Embryonic facial prominence (tissue), 1 donor: ENCODE measurements at regions not wholly inside any gene's neighbourhood (a gene's known extent, or its start where the extent isn't known, plus 50 kb on each side); places are given as distances from the start of the nearest gene placed in this dataset.
"Not testable (repeated sequence)": the region's sequence is repeated elsewhere in the genome, so short reads cannot be mapped to it uniquely, and the experiment has no call there.

ENCODE experiments used
- DNase-seq: peaks from one replicate; pipeline ENCODE4 v3.0.0-alpha.2; 2016; ENCODE audit errors: extremely low spot score

- no peak for DNase-seq
These were observed 549.9 kb upstream of the ACVR2A start for GRCh38 chr2:147294825-147295392.

- DNase-seq = no peak
These were observed 550.6 kb upstream of the ACVR2A start for GRCh38 chr2:147293991-147294824.

- DNase-seq = no peak
These were observed 556.7 kb upstream of the ACVR2A start for GRCh38 chr2:147288131-147288530.

- no peak for DNase-seq
These were observed 568.9 kb upstream of the ACVR2A start for GRCh38 chr2:147275943-147276342.

GRCh38 chr2:147273628-147274027 is 571.2 kb upstream of the ACVR2A start:
- DNase-seq = no peak

- no peak for DNase-seq
These were observed 571.7 kb upstream of the ACVR2A start for GRCh38 chr2:147273106-147273505.

GRCh38 chr2:147269581-147269980 is 575.2 kb upstream of the ACVR2A start:
- not testable (repeated sequence) for DNase-seq

GRCh38 chr2:147260241-147260640 is 584.6 kb upstream of the ACVR2A start:
- no peak for DNase-seq

GRCh38 chr2:147255812-147256211 is 589.0 kb upstream of the ACVR2A start:
- no peak for DNase-seq

- no peak for DNase-seq
These were observed 594.0 kb upstream of the ACVR2A start for GRCh38 chr2:147250652-147251356.

GRCh38 chr2:147247749-147248148 is 597.1 kb upstream of the ACVR2A start:
- DNase-seq = no peak

- no peak for DNase-seq
These were observed 602.4 kb upstream of the ACVR2A start for GRCh38 chr2:147242445-147242844.

- DNase-seq = no peak
These were observed 608.2 kb upstream of the ACVR2A start for GRCh38 chr2:147236601-147237000.

GRCh38 chr2:147232225-147232669 is 612.6 kb upstream of the ACVR2A start:
- DNase-seq = no peak

GRCh38 chr2:147231607-147232006 is 613.2 kb upstream of the ACVR2A start:
- no peak for DNase-seq

- DNase-seq = no peak
These were observed 613.7 kb upstream of the ACVR2A start for GRCh38 chr2:147231081-147231480.

- DNase-seq = no peak
These were observed 617.5 kb upstream of the ACVR2A start for GRCh38 chr2:147227313-147227712.

GRCh38 chr2:147224070-147224469 is 620.8 kb upstream of the ACVR2A start:
- no peak for DNase-seq

GRCh38 chr2:147223553-147224060 is 621.2 kb upstream of the ACVR2A start:
- no peak for DNase-seq

- DNase-seq = no peak
These were observed 621.7 kb upstream of the ACVR2A start for GRCh38 chr2:147223119-147223518.

GRCh38 chr2:147222506-147222905 is 622.3 kb upstream of the ACVR2A start:
- DNase-seq = no peak

GRCh38 chr2:147214914-147215313 is 629.9 kb upstream of the ACVR2A start:
- no peak for DNase-seq

- no peak for DNase-seq
These were observed 633.3 kb upstream of the ACVR2A start for GRCh38 chr2:147211484-147211883.
